ENCODE measurements at regions not wholly inside any gene's neighbourhood (a gene's known extent, or its start where the extent isn't known, plus 50 kb on each side); places are given as distances from the start of the nearest gene placed in this dataset.

DNA sequence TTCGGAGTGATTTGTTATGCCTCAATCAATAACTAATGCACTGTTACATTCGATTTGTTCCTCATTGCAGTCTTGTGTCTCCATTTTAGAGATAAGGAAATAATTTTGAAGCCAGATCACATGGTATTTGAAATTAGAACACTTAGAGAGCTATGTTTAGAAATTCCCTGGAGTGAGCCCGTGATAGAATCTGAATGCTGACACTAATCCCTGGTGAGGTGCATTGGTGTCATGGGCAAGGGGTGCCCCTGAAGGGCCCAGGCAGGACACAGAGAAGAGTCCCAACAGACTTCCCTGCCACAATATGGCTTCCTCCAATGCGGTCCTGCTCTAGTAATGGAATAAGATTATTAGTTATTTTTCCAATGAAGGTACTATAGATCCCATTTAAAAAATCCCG, 223.0 kb downstream of the NR2F2 start:
- 87% methylated on average over 5 of the region's 5 CpGs for WGBS, 2 donors
- H3K27ac ChIP-seq: no peak overlapping the region
- TF ChIP-seq, protein P1, sequence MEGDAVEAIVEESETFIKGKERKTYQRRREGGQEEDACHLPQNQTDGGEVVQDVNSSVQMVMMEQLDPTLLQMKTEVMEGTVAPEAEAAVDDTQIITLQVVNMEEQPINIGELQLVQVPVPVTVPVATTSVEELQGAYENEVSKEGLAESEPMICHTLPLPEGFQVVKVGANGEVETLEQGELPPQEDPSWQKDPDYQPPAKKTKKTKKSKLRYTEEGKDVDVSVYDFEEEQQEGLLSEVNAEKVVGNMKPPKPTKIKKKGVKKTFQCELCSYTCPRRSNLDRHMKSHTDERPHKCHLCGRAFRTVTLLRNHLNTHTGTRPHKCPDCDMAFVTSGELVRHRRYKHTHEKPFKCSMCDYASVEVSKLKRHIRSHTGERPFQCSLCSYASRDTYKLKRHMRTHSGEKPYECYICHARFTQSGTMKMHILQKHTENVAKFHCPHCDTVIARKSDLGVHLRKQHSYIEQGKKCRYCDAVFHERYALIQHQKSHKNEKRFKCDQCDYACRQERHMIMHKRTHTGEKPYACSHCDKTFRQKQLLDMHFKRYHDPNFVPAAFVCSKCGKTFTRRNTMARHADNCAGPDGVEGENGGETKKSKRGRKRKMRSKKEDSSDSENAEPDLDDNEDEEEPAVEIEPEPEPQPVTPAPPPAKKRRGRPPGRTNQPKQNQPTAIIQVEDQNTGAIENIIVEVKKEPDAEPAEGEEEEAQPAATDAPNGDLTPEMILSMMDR (IDR thresholded peaks at IDR 0.05): no peak
- TF ChIP-seq POLR2A (IDR thresholded peaks at IDR 0.05) (no peak), EP300 (IDR thresholded peaks at IDR 0.05) (no peak)
- no peaks in the 10 kb centered on the region for H3K9me3 ChIP-seq
- no peak overlapping the region for H3K4me3 ChIP-seq
- H3K27me3 ChIP-seq: no peaks in the 10 kb centered on the region
- no peaks in the 10 kb centered on the region for H3K36me3 ChIP-seq
- DNase-seq (ENCODE audit: low spot score in 2 of 2): no peak
- H3K4me1 ChIP-seq: no peaks in the 10 kb centered on the region

DNA sequence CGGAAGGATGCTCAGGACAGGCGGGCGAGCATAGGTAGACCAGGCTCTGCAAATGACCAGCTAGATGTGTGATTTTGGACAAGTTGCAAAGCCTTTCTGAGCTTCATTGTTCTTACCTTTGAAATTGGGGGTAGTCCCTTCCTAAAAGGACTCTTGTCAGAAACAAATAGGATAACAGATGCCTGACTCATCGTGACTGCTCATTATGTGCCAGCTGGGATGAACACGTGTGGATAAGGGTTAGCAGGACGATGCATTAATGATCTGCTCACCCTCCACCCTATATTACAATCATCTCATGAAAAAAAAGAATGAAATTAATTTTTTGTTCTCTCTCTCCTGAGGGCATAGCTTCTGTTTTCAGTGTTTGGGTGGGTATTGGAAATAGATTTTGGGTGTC, 223.4 kb downstream of the NR2F2 start:
- no peaks in the 10 kb centered on the region for H3K27me3 ChIP-seq
- 88 to 89% methylated on average over 6 of the region's 6 CpGs for WGBS, 2 donors
- no peaks in the 10 kb centered on the region for H3K4me1 ChIP-seq
- no peaks in the 10 kb centered on the region for H3K36me3 ChIP-seq
- no peak overlapping the region for H3K4me3 ChIP-seq
- no peaks in the 10 kb centered on the region for H3K9me3 ChIP-seq
- H3K27ac ChIP-seq: no peak overlapping the region
- no peak for DNase-seq (ENCODE audit: low spot score in 2 of 2)
- TF ChIP-seq, protein P1 (IDR thresholded peaks at IDR 0.05): no peak
- no peak for TF ChIP-seq EP300 (IDR thresholded peaks at IDR 0.05)
- TF ChIP-seq POLR2A (IDR thresholded peaks at IDR 0.05): no peak

DNA sequence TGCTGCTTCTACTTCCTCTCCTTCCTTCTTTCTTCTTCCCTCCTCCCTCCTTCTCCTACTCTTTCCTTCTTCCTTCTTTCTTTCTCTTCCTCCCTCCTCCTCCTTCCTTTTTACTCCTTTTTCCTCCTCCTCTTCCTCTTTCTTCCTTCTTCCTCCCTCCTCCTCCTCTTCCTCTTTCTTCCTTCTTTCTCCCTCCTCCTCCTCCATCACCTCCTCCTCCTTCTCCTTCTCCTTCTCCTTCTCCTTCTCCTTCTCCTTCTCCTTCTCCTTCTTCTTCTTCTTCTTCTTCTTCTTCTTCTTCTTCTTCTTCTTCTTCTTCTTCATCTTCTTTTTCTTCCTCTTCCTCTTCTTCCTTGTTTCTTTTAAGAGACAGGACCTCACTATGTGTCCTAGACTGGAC, 224.0 kb downstream of the NR2F2 start:
- H3K27ac ChIP-seq: no peak overlapping the region
- no peaks in the 10 kb centered on the region for H3K9me3 ChIP-seq
- TF ChIP-seq, protein P1 (IDR thresholded peaks at IDR 0.05): no peak
- TF ChIP-seq POLR2A (IDR thresholded peaks at IDR 0.05): no peak
- no peak for TF ChIP-seq EP300 (IDR thresholded peaks at IDR 0.05)
- H3K4me1 ChIP-seq: no peaks in the 10 kb centered on the region
- H3K36me3 ChIP-seq: no peaks in the 10 kb centered on the region
- H3K4me3 ChIP-seq: no peak overlapping the region
- DNase-seq (ENCODE audit: low spot score in 2 of 2): no peak
- H3K27me3 ChIP-seq: no peaks in the 10 kb centered on the region

DNA sequence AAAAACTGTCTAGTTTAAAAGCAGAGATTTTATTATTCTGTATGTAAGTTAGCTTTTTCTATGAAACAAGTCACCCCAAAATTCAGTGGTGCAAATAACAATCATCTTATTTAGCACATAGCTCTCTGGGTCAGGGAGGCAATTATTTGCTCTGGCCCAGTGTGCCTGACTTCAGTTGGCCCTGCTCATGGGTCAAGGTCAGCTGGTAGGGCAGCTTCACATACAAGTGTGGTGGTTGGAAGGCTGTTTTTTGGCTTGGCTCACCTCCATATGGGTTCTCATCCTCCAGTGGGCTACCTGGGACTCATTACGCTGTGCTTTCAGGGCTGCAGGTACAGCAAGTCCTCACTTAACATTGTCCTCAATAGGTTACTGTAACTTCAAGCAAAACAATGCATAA, 228.6 kb downstream of the NR2F2 start:
- WGBS, 2 donors: 100% methylated on average over 1 of the region's 1 CpG
- TF ChIP-seq EP300 (IDR thresholded peaks at IDR 0.05): no peak
- TF ChIP-seq POLR2A (IDR thresholded peaks at IDR 0.05): no peak
- TF ChIP-seq, protein P1 (IDR thresholded peaks at IDR 0.05): no peak
- H3K4me3 ChIP-seq: no peak overlapping the region
- no peaks in the 10 kb centered on the region for H3K4me1 ChIP-seq
- H3K36me3 ChIP-seq: no peaks in the 10 kb centered on the region
- no peak for DNase-seq (ENCODE audit: low spot score in 2 of 2)
- no peaks in the 10 kb centered on the region for H3K27me3 ChIP-seq
- H3K9me3 ChIP-seq: peaks cover 0 to 9% (median 0%) of the 10 kb centered on the region in 4 donors
- H3K27ac ChIP-seq: no peak overlapping the region

DNA sequence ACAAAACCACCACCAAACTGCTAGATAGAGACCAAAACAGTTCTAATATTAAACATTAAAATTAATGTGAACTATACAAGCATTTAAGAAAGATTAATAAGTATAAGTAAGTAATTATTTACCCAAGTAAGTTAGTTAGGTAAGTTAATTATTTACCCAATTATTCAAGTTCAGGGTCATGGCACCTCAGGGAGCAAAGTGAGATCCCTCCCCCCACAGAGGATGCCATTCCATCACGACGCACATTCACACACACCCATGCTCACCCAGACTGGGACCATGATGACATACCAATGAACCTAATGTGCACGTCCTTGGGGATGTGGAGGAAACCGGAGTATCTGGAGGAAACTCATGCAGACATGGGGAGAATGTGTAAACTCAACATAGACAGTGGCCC, 229.1 kb downstream of the NR2F2 start:
- TF ChIP-seq EP300 (IDR thresholded peaks at IDR 0.05) (no peak), POLR2A (IDR thresholded peaks at IDR 0.05) (no peak)
- TF ChIP-seq, protein P1 (IDR thresholded peaks at IDR 0.05): no peak
- H3K27me3 ChIP-seq: no peaks in the 10 kb centered on the region
- WGBS, 2 donors: 84 to 90% methylated on average over 4 of the region's 4 CpGs
- H3K27ac ChIP-seq: no peak overlapping the region
- peaks cover 0 to 15% (median 0%) of the 10 kb centered on the region in 4 donors for H3K9me3 ChIP-seq
- DNase-seq (ENCODE audit: low spot score in 2 of 2): no peak
- no peaks in the 10 kb centered on the region for H3K36me3 ChIP-seq
- H3K4me3 ChIP-seq: no peak overlapping the region
- H3K4me1 ChIP-seq: no peaks in the 10 kb centered on the region

Data from tibial nerve (tissue), 4 donors.